Neuron (in vitro differentiated cells): ENCODE measurements at regions not wholly inside any gene's neighbourhood (a gene's known extent, or its start where the extent isn't known, plus 50 kb on each side); places are given as distances from the start of the nearest gene placed in this dataset.
"Not testable (repeated sequence)": the region's sequence is repeated elsewhere in the genome, so short reads cannot be mapped to it uniquely, and the experiment has no call there.

ENCODE experiments used
- H2AFZ ChIP-seq: one replicate; pipeline ENCODE4 v1.6.1; 2013; ENCODE audit warnings: low read depth, mild to moderate bottlenecking, inconsistent platforms, low read length, moderate library complexity
- H3K27me3 ChIP-seq: one replicate; pipeline ENCODE4 v1.6.1; 2013; ENCODE audit warnings: low read length; ENCODE audit not compliant: insufficient read depth
- H3K36me3 ChIP-seq: one replicate; pipeline ENCODE4 v1.6.1; 2013; ENCODE audit warnings: low read length; ENCODE audit not compliant: insufficient read depth
- H3K4me1 ChIP-seq: one replicate; pipeline ENCODE4 v1.6.1; 2013; ENCODE audit warnings: low read length; ENCODE audit not compliant: insufficient read depth
- H3K4me3 ChIP-seq: 2 replicates; pipeline ENCODE4 v1.5.1; 2013; ENCODE audit warnings: mild to moderate bottlenecking, low read length, moderate library complexity
- H3K9me3 ChIP-seq: one replicate; pipeline ENCODE4 v1.6.1; 2013; ENCODE audit warnings: low read length

- H3K27me3 ChIP-seq, H2AFZ ChIP-seq, H3K4me1 ChIP-seq, H3K9me3 ChIP-seq, H3K36me3 ChIP-seq, H3K4me3 ChIP-seq: not testable (repeated sequence)
Observed at GRCh38 chr4:112838015-112838414, 201.1 kb downstream of the LARP7 start.

- Histone ChIP-seq H3K36me3 (no peaks in the 10 kb centered on the region), H3K4me1 (no peaks in the 10 kb centered on the region), H3K27me3 (no peaks in the 10 kb centered on the region), H3K9me3 (peaks cover 8% of the 10 kb centered on the region), H3K4me3 (no peak overlapping the region), H2AFZ (no peak overlapping the region)
Observed at GRCh38 chr4:112840061-112840460, 203.1 kb downstream of the LARP7 start.

- H3K27me3 ChIP-seq: no peaks in the 10 kb centered on the region
- H2AFZ ChIP-seq: no peak overlapping the region
- no peaks in the 10 kb centered on the region for H3K36me3 ChIP-seq
- H3K4me3 ChIP-seq: no peak overlapping the region
- peaks cover 8% of the 10 kb centered on the region for H3K9me3 ChIP-seq
- no peaks in the 10 kb centered on the region for H3K4me1 ChIP-seq
Observed at GRCh38 chr4:112840619-112841018, 203.7 kb downstream of the LARP7 start.

- H3K4me3 ChIP-seq: no peak overlapping the region
- no peaks in the 10 kb centered on the region for H3K36me3 ChIP-seq
- H3K27me3 ChIP-seq: no peaks in the 10 kb centered on the region
- no peak overlapping the region for H2AFZ ChIP-seq
- H3K9me3 ChIP-seq: peaks cover under 1% of the 10 kb centered on the region
- H3K4me1 ChIP-seq: no peaks in the 10 kb centered on the region
Observed at GRCh38 chr4:112842513-112842912, 205.6 kb downstream of the LARP7 start.

- no peak overlapping the region for H2AFZ ChIP-seq
- no peaks in the 10 kb centered on the region for H3K9me3 ChIP-seq
- H3K4me1 ChIP-seq: no peaks in the 10 kb centered on the region
- H3K27me3 ChIP-seq: no peaks in the 10 kb centered on the region
- no peak overlapping the region for H3K4me3 ChIP-seq
- no peaks in the 10 kb centered on the region for H3K36me3 ChIP-seq
Observed at GRCh38 chr4:112845386-112845785, 204.1 kb upstream of the ANK2 start.

GRCh38 chr4:112847045-112847444 is 202.4 kb upstream of the ANK2 start:
- no peaks in the 10 kb centered on the region for H3K36me3 ChIP-seq
- H3K4me1 ChIP-seq: no peaks in the 10 kb centered on the region
- no peaks in the 10 kb centered on the region for H3K27me3 ChIP-seq
- no peak overlapping the region for H2AFZ ChIP-seq
- no peaks in the 10 kb centered on the region for H3K9me3 ChIP-seq
- no peak overlapping the region for H3K4me3 ChIP-seq

GRCh38 chr4:112847781-112848180 is 201.7 kb upstream of the ANK2 start:
- Histone ChIP-seq H3K27me3 (no peaks in the 10 kb centered on the region), H2AFZ (no peak overlapping the region), H3K36me3 (no peaks in the 10 kb centered on the region), H3K9me3 (no peaks in the 10 kb centered on the region), H3K4me3 (no peak overlapping the region), H3K4me1 (no peaks in the 10 kb centered on the region)

GRCh38 chr4:112848911-112849310 is 200.5 kb upstream of the ANK2 start:
- Histone ChIP-seq H3K9me3 (no peaks in the 10 kb centered on the region), H3K36me3 (no peaks in the 10 kb centered on the region), H3K4me1 (no peaks in the 10 kb centered on the region), H3K4me3 (no peak overlapping the region), H2AFZ (no peak overlapping the region), H3K27me3 (no peaks in the 10 kb centered on the region)

GRCh38 chr4:112852601-112853000 is 196.9 kb upstream of the ANK2 start:
- no peak overlapping the region for H2AFZ ChIP-seq
- no peaks in the 10 kb centered on the region for H3K36me3 ChIP-seq
- H3K27me3 ChIP-seq: no peaks in the 10 kb centered on the region
- no peaks in the 10 kb centered on the region for H3K4me1 ChIP-seq
- no peak overlapping the region for H3K4me3 ChIP-seq
- no peaks in the 10 kb centered on the region for H3K9me3 ChIP-seq

- Histone ChIP-seq H3K36me3 (no peaks in the 10 kb centered on the region), H3K27me3 (no peaks in the 10 kb centered on the region), H2AFZ (no peak overlapping the region), H3K4me3 (no peak overlapping the region), H3K4me1 (no peaks in the 10 kb centered on the region), H3K9me3 (no peaks in the 10 kb centered on the region)
Observed at GRCh38 chr4:112853662-112854256, 195.7 kb upstream of the ANK2 start.

GRCh38 chr4:112854420-112854819 is 195.0 kb upstream of the ANK2 start:
- Histone ChIP-seq H3K9me3 (no peaks in the 10 kb centered on the region), H3K4me1 (no peaks in the 10 kb centered on the region), H3K36me3 (no peaks in the 10 kb centered on the region), H3K27me3 (no peaks in the 10 kb centered on the region), H2AFZ (no peak overlapping the region), H3K4me3 (no peak overlapping the region)

- H3K4me3 ChIP-seq: no peak overlapping the region
- H2AFZ ChIP-seq: no peak overlapping the region
- no peaks in the 10 kb centered on the region for H3K9me3 ChIP-seq
- H3K4me1 ChIP-seq: no peaks in the 10 kb centered on the region
- no peaks in the 10 kb centered on the region for H3K36me3 ChIP-seq
- H3K27me3 ChIP-seq: no peaks in the 10 kb centered on the region
Observed at GRCh38 chr4:112855058-112855457, 194.4 kb upstream of the ANK2 start.

- Histone ChIP-seq H3K36me3 (no peaks in the 10 kb centered on the region), H3K27me3 (no peaks in the 10 kb centered on the region), H3K9me3 (no peaks in the 10 kb centered on the region), H2AFZ (no peak overlapping the region), H3K4me1 (peaks cover 14% of the 10 kb centered on the region), H3K4me3 (no peak overlapping the region)
Observed at GRCh38 chr4:112857461-112857860, 192.0 kb upstream of the ANK2 start.

GRCh38 chr4:112858751-112859150 is 190.7 kb upstream of the ANK2 start:
- no peaks in the 10 kb centered on the region for H3K27me3 ChIP-seq
- no peaks in the 10 kb centered on the region for H3K36me3 ChIP-seq
- H3K4me1 ChIP-seq: peaks cover 14% of the 10 kb centered on the region
- no peaks in the 10 kb centered on the region for H3K9me3 ChIP-seq
- H2AFZ ChIP-seq: no peak overlapping the region
- no peak overlapping the region for H3K4me3 ChIP-seq
